GM18498 (cell line): ENCODE measurements at regions not wholly inside any gene's neighbourhood (a gene's known extent, or its start where the extent isn't known, plus 50 kb on each side); places are given as distances from the start of the nearest gene placed in this dataset.
"Not testable (repeated sequence)": the region's sequence is repeated elsewhere in the genome, so short reads cannot be mapped to it uniquely, and the experiment has no call there.

Source experiments
- ATAC-seq: cut with Tn5 transposase; IDR thresholded peaks from one replicate; pipeline ENCODE4 v1.9.1; 2021; ENCODE audit warnings: mild to moderate bottlenecking, moderate library complexity; ENCODE audit not compliant: unreplicated experiment

- ATAC-seq = no peak
Observed at GRCh38 chr14:43012817-43013216, 1406.1 kb downstream of the LRFN5 start.

DNA sequence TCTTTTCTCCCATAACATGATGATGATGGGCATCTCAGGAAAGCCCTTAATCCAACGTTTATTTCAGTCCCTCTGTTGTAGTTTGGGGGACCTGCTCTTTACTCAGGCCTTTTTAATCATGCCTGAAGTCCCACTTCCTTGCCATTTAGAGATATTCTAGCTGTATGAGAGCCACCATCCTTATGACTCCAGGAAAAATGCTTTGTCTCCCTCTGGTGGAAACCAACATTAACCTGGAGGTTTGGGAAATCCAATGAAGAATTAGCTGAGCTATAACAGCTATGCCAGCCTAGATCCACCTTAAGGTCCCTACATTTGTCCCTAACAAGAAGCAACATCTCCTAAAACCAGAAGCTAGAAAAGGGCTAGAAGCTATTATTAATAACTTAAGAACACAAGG, 1399.1 kb downstream of the LRFN5 start:
- no peak for ATAC-seq

GRCh38 chr14:43003845-43004244, 1397.2 kb downstream of the LRFN5 start:
- ATAC-seq = no peak

DNA sequence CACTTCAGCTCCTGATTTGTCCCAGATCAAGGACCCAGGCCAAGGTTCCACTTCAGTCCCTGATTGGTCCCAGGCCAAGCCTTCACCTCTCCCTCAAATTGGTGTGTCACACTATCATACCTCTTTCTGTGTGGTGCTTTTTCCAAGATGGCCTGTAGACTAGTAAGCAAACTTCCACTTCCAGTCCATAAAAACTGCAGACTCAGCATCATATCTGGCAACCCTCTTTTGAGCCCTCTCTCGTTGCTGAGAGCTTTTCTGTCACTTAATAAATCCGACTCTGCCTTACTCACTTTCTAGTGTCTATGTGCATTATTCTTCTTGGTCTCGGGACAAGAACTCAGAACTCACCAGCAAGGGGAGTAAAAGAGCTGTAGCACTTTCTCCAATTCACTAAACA, 1395.1 kb downstream of the LRFN5 start:
- no peak for ATAC-seq

DNA sequence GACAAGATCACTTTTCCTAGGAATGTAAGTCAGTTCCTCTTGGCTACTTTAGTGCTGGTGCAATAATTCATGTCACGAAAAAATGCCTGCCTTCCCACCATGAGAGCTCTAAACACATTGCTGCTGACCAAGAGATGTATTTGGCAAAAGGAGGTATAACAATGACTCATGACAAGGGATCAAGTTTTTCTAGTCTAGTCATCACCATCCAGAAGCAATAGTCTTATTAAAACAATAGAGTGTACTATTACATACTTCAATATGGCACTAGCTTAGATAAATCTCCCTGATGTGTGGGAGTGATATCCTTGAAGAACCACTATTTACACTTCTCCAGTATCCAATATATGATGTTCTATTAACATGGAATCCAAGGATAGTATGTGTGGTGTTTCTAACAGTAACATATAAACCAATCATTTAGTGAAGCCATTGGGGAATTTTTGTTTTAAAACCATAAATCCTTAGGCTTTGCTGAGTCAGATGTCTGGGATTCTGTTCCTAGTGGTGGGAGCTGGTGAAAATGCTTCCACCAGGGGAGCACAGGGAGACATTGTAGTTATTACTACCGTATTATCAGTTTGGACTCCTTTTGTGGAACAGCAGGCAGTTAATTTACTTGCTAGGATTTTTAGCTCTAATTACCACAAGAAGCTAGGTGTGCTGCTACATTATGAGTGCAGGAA, 1387.5 kb downstream of the LRFN5 start:
- no peak for ATAC-seq

DNA sequence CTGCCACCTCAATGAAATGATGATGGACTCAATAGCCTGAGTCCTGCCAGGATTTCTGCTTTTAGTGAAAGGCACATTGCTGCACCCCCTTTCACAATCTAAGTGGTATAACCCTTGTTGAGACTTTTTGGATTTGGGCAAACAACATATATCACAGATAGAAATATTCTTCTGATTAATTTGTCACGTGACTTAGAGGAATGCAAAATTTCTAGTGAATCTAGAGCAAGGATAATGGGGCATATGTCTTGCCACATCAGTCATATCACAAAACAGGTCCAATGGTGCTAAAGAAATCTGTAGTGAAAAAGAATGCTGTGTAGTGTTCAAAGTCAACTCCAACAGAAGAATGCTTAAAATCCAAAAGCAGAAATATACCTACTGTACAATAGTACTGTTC, 1386.3 kb downstream of the LRFN5 start:
- no peak for ATAC-seq

- ATAC-seq = no peak
Observed at GRCh38 chr14:42980419-42980818, 1373.7 kb downstream of the LRFN5 start.

- not testable (repeated sequence) for ATAC-seq
Observed at GRCh38 chr14:42973171-42973570, 1366.5 kb downstream of the LRFN5 start.

DNA sequence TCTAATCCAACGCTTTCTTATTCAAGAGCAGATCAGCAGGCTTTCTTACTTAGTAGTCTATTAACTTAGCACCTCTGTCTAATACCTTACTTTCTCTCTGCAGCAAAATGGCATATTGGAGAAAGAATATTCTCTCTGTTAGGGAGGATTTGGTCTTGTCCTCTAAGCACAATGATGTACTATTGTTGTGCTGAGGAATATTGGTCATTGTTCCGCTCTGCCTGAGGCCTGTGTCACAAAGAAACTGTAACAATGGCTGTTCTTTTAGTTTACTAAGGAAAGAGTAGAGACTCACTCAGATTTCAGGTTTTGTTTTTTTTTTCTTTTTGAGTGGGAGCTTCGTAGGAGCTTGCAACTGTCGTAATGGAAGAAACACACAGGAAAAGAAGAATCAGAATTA, 1358.8 kb downstream of the LRFN5 start:
- no peak for ATAC-seq

GRCh38 chr14:42961509-42961908, 1354.8 kb downstream of the LRFN5 start:
- no peak for ATAC-seq

DNA sequence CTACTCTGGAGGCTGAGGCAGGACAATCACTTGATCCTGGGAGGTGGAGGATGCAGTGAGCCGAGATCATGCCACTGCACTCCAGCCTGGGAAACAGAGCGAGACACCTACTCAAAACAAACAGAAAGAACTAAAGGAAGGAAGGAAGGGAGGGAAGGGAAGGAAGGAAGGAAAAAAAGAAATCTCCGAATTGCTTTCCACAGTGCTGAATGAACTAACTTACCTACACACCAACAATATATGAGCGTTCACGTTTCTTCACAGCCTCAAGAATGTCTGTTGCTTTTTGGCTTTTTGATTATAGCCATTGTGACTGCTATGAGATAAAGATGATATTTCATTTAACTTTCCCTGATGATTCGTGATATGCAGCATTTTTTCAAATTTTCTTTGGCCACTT, 1343.7 kb downstream of the LRFN5 start:
- ATAC-seq = no peak

DNA sequence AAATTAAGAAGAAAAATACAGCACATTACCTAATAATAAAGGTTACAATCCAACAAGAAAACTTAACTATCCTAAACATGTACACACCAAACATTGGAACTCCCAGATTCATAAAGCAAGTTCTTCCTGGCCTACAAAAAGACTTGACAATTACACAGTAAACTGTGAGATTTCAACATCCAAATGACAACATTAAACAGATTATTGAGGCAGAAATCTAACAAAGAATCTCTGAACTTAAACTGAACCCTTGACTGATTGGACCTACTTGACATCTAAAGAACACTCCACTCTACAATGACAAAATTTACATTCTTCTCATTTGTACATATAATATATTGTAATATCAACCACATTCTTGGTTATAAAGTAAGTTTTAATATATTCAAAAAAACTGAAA, 1341.3 kb downstream of the LRFN5 start:
- ATAC-seq = no peak

DNA sequence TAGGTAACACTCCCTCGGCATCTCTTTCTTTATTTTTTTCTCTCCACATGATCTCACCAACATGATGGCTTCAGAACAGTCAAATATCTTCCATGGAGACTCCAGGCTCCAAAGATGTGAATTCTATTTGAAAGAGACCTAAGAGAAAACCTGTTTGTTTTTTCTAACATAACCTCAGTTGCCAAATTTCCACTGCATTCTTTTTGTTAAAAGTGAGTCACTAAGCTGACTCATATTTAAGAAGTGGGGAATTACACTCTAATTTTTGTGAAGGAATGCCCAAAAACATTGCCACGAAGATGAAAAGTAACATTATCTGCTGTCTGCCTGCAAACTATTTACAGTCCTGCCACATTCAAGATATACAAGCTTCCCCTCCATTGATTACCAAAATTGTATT, 1337.6 kb downstream of the LRFN5 start:
- no peak for ATAC-seq

DNA sequence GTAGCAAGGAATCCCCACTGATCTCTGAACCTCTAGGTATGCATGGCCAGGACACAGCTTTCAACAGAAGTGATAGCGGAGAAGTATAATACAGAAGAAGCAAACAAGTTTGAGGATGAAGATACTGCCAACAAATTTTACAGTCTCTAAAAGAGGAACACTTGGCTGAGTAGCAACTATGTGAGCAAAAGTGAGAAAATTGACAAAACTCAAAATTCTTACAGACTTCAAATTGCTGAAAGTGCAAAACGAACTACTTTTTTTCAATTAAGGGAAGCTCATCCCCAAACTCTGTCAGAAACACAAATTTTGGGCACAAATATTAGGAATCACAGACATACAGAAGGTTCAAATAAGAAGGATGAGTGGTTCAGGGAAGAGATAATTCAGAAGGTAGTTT, 1324.6 kb downstream of the LRFN5 start:
- no peak for ATAC-seq

DNA sequence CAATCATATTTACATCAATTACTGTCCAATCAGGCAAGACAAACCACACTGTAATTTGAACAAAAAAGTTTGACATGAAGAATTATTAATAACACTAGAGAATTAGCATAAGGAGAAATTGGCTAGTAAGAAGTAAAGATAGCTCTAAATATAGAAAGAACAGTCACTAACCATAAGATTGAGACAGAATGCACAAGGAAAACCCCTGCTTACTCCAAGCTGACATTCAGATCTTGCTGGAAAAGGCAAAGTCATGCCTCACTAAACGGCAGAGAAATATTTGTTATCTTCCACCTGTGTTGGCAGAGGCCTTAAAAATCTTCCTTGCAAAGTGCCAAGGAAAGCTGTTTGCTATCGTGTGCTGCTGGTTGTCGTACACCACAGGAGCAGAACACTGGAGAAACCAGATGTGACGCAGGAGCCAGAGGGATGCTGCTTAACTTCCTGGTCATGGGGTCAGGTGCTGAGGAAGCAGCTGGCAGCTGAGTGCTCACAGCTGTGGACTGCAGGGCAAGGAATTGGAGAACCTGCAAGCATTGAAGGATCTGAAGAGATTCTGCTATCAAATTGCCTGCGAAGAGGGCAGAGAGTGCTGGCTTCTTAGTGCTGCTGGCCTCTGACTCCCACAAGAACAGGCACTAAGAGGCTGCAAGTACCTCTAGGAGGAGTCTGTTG, 1323.3 kb downstream of the LRFN5 start:
- no peak for ATAC-seq

GRCh38 chr14:42927313-42927712, 1320.6 kb downstream of the LRFN5 start:
- no peak for ATAC-seq

DNA sequence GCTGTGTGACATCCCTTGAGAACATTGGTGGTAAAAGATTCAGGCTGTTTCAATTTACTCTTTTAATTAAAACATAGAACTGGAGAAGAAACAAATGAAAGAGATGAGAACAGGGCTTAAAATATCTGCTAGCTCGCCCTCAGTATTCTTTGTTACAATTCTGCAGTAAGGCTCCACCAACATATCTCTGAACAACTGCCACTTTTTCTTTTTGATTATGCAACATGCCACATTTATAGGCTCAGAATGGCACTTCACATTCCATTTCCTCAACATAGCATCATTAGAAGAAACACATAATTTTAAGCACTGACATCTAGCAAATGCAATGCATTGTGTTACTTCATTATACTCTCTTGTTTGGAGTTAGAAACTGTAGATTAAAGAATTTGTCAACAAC, 1315.2 kb downstream of the LRFN5 start:
- ATAC-seq = no peak

DNA sequence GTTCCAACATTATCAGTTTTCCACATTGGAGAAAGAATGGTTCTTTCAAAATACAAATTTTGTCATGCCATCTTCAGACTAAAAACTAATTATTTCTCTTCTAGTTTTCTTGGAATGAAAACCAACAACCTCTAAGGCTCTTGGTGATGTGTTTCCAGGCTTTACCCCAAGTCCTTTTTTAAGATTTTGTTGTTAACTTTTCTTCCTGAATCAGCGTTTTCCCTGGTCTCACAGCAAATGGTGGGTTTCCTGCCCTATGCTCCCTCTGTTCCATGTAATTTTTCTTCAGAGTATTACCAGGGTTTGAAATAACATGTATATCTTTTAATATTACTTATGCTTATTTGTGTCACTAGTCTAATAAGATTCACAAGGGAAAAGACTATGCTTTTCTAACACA, 1311.9 kb downstream of the LRFN5 start:
- ATAC-seq = no peak

DNA sequence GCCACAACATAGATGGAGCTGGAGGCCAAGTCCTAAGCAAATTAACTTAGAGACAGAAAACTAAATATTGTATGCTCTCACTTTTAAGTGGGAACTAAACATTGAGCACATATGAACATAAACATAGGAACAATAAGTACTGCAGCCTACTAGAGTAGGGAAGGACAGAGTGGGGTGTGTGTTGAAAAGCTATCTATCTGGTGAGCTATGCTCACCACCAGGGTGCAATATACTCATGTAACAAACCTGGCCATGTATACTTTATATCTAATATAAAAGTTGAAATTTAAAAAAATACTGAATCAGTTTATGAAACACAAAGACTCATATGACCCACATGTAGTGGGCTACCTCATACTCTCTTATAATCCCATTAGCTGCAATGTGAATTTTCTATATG, 1305.0 kb downstream of the LRFN5 start:
- ATAC-seq = no peak

GRCh38 chr14:42909659-42910058, 1303.0 kb downstream of the LRFN5 start:
- ATAC-seq = no peak

- ATAC-seq = no peak
Observed at GRCh38 chr14:42893183-42893582, 1286.5 kb downstream of the LRFN5 start.

DNA sequence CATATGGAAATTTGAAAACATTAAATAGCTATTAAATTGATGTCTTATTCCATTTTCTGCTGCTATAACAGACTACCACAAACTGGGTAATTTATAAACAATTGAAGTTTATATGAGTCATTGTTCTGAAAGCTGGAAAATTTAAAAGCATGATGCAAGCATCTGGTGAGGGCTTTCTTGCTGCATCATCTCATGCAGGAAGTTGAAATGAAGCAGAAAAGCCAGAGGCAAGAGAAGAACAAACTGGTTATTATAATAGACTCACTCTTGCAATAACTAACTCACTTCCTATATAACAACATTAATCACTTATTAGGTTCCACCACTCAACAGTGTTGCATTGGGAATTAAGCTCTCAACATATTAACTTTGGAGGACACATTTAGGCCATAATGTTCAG, 1277.4 kb downstream of the LRFN5 start:
- ATAC-seq = no peak

DNA sequence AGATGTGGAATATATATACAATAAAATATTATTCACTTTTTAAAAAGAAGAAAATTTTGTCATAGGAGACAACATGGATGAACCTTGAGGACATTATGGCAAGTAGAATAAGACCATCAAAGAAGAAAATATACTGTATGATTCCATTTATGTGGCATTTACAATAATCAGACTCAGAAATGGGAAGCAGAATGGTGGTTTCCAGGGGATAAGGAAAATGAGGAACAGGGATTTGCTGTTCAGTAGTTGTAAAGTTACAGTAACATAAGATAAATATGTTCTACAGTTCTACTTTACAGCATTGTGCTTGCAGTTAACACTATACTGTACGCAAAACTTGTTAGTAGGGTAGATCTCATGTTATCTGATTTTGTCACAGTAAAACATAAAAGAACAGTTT, 1271.0 kb downstream of the LRFN5 start:
- ATAC-seq = no peak
